ENCODE measurements at regions not wholly inside any gene's neighbourhood (a gene's known extent, or its start where the extent isn't known, plus 50 kb on each side); places are given as distances from the start of the nearest gene placed in this dataset.

DNA sequence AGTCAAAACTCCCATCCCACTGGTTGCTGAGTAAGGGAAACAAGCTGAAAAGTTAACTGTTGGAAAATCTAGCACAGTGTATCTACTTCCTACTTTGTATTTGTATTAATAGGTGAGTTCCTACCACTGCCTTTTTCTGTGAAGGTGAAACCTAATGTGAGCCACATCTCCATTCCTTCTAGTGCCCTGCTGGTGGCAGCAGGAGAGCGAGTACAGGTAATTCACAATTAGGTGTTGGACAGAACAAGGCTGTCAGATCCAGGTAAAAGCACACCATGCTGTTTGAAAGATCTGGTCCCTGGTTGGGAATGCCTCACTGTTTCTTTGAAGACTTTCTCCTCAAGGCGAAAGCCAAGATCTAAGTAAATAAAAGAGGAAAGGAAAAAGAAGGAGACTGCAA lies 528.4 kb downstream of the PKHD1 start:
- TF ChIP-seq, protein P1, sequence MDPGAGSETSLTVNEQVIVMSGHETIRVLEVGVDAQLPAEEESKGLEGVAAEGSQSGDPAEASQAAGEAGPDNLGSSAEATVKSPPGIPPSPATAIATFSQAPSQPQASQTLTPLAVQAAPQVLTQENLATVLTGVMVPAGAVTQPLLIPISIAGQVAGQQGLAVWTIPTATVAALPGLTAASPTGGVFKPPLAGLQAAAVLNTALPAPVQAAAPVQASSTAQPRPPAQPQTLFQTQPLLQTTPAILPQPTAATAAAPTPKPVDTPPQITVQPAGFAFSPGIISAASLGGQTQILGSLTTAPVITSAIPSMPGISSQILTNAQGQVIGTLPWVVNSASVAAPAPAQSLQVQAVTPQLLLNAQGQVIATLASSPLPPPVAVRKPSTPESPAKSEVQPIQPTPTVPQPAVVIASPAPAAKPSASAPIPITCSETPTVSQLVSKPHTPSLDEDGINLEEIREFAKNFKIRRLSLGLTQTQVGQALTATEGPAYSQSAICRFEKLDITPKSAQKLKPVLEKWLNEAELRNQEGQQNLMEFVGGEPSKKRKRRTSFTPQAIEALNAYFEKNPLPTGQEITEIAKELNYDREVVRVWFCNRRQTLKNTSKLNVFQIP (CRISPR knock-in tag; IDR thresholded peaks at IDR 0.05; ENCODE audit: borderline replicate concordance, low read depth): no peak
- TF ChIP-seq BACH2 (CRISPR knock-in tag; IDR thresholded peaks at IDR 0.05; ENCODE audit: borderline replicate concordance): no peak
- TF ChIP-seq ZFP3 (CRISPR knock-in tag; IDR thresholded peaks at IDR 0.05): no peak

Measured in SK-N-SH treated with all-trans-retinoic acid at 6 μM for 48 hours (cell line).